Superior temporal gyrus (tissue), 1 donor: ENCODE measurements at regions not wholly inside any gene's neighbourhood (a gene's known extent, or its start where the extent isn't known, plus 50 kb on each side); places are given as distances from the start of the nearest gene placed in this dataset.

ENCODE experiments used
- DNase-seq: peaks from one replicate; pipeline ENCODE4 v3.0.0-alpha.2; 2016; ENCODE audit errors: extremely low spot score

- DNase-seq = no peak
Observed at GRCh38 chr3:72698154-72698917, 149.9 kb downstream of the SHQ1 start.

GRCh38 chr3:72697717-72698116 is 150.5 kb downstream of the SHQ1 start:
- DNase-seq = no peak

- no peak for DNase-seq
Observed at GRCh38 chr3:72696815-72697214, 151.4 kb downstream of the SHQ1 start.

GRCh38 chr3:72694398-72694797 is 153.8 kb downstream of the SHQ1 start:
- DNase-seq = no peak

- DNase-seq = no peak
Observed at GRCh38 chr3:72692990-72693389, 155.3 kb downstream of the SHQ1 start.

GRCh38 chr3:72690629-72691028 is 157.6 kb downstream of the SHQ1 start:
- DNase-seq = no peak

- DNase-seq = no peak
Observed at GRCh38 chr3:72682936-72683452, 165.3 kb downstream of the SHQ1 start.

GRCh38 chr3:72681598-72681997 is 166.6 kb downstream of the SHQ1 start:
- no peak for DNase-seq

- no peak for DNase-seq
Observed at GRCh38 chr3:72680766-72681165, 167.5 kb downstream of the SHQ1 start.

GRCh38 chr3:72679540-72680198 is 168.6 kb downstream of the SHQ1 start:
- peak; percentile 76 for DNase-seq

- DNase-seq = no peak
Observed at GRCh38 chr3:72678867-72679266, 169.4 kb downstream of the SHQ1 start.

GRCh38 chr3:72678380-72678779 is 169.9 kb downstream of the SHQ1 start:
- no peak for DNase-seq

- no peak for DNase-seq
Observed at GRCh38 chr3:72675243-72675642, 173.0 kb downstream of the SHQ1 start.

GRCh38 chr3:72673011-72673771 is 175.1 kb downstream of the SHQ1 start:
- no peak for DNase-seq

GRCh38 chr3:72669224-72669623 is 179.0 kb downstream of the SHQ1 start:
- DNase-seq = no peak

GRCh38 chr3:72666447-72666755 is 181.8 kb downstream of the SHQ1 start:
- DNase-seq = no peak

GRCh38 chr3:72665701-72666446 is 182.4 kb downstream of the SHQ1 start:
- peak; percentile 29 for DNase-seq

GRCh38 chr3:72665103-72665502 is 183.1 kb downstream of the SHQ1 start:
- no peak for DNase-seq

- DNase-seq = no peak
Observed at GRCh38 chr3:72664184-72664975, 183.9 kb downstream of the SHQ1 start.

GRCh38 chr3:72663429-72663828 is 184.8 kb downstream of the SHQ1 start:
- DNase-seq = peak; percentile 93

GRCh38 chr3:72661115-72661457 is 187.2 kb downstream of the SHQ1 start:
- DNase-seq = peak; percentile 73
